GM21367 (cell line): ENCODE measurements at regions not wholly inside any gene's neighbourhood (a gene's known extent, or its start where the extent isn't known, plus 50 kb on each side); places are given as distances from the start of the nearest gene placed in this dataset.
"Not testable (repeated sequence)": the region's sequence is repeated elsewhere in the genome, so short reads cannot be mapped to it uniquely, and the experiment has no call there.

Source experiments
- ATAC-seq: cut with Tn5 transposase; IDR thresholded peaks from one replicate; pipeline ENCODE4 v1.9.1; 2021; ENCODE audit not compliant: unreplicated experiment

DNA sequence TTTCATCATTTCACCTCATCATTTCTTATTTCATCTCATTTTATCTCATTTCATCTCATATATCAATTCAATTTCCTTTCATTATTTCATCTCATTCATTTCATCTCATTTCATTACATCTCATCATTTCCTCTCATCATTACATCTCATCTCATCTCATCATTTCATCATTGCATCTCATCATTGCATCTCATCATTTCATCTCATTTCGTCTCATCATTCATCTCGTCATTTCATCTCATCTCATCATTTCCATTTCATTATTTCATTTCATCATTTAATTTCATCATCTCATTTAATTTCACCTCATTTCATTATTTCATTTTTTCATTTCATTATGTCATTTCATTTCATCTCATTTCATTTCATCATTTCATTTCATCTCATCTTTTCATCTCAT, 168.5 kb upstream of the FAM72C start:
- not testable (repeated sequence) for ATAC-seq

DNA sequence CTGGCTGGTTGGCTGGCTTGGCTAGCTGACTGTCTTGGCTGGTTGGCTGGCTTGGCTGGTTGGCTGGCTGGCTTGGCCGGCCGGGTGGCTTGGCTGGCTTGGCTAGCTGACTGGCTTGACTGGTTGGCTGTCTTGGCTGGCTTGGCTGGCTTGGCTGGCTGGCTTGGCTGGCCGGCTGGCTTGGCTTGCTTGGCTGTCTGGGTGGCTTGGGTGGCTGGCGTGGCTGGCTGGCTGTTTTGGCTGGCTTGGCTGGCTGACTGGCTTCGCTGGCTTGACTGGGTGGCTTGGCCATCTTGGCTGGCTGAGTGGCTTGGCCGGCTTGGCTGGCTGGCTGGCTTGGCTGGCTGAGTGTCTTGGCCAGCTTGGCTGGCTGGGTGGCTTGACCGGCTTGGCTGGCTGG, 133.2 kb upstream of the FAM72C start:
- ATAC-seq, result not testable (repeated sequence)

DNA sequence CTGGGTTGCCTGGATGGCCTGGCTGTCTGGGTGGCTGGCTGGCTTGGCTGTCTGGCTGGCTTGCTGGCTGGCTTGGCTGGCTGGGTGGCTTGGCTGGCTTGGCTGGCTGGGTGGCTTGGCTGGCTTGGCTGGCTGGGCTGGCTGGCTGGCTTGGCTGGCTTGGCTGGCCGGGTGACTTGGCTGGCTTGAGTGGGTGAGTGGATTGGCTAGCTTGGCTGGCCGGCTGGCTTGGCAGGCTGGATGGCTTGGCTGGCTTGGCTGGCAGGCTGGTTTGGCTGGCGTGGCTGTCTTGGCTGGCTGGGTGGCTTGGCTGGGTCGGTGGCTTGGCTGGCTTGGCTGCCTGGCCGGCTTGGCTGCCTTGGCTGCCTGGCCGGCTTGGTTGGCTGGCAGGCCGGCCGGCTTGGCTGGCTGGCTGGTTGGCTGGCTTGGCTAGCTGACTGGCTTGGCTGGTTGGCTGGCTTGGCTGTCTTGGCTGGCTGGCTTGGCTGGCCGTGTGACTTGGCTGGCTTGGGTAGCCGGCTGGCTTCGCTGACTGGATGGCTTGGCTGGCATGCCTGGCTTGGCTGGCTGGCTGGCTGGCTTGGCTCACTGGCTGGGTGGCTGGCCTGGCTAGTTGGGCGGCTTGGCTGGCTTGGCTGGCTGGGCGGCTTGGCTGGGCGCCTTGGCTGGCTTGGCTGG, 132.4 kb upstream of the FAM72C start:
- not testable (repeated sequence) for ATAC-seq

DNA sequence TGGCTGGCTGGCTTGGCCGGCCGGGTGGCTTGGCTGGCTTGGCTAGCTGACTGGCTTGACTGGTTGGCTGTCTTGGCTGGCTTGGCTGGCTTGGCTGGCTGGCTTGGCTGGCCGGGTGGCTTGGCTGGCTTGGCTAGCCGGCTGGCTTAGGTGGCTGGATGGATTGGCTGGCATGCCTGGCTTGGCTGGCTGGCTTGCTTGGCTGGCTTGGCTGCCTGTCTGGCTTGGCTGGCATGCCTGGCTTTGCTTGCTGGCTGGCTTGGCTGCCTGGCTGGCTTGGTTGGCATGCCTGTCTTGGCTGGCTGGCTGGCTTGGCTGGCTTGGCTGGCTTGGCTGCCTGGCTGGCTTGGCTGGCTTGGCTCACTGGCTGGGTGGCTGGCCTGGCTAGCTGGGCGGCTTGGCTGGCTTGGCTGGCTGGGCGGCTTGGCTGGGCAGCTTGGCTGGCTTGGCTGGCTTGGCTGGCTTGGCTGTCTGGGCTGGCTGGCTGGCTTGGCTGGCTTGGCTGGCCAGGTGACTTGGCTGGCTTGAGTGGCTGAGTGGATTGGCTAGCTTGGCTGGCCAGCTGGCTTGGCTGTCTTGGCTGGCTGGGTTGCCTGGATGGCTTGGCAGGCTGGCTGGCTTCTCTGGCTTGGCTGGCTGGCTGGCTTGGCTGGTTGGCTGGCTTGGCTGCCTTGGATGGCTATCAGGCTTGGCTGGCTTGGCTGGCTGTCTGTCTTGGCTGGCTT, 131.5 kb upstream of the FAM72C start:
- not testable (repeated sequence) for ATAC-seq

DNA sequence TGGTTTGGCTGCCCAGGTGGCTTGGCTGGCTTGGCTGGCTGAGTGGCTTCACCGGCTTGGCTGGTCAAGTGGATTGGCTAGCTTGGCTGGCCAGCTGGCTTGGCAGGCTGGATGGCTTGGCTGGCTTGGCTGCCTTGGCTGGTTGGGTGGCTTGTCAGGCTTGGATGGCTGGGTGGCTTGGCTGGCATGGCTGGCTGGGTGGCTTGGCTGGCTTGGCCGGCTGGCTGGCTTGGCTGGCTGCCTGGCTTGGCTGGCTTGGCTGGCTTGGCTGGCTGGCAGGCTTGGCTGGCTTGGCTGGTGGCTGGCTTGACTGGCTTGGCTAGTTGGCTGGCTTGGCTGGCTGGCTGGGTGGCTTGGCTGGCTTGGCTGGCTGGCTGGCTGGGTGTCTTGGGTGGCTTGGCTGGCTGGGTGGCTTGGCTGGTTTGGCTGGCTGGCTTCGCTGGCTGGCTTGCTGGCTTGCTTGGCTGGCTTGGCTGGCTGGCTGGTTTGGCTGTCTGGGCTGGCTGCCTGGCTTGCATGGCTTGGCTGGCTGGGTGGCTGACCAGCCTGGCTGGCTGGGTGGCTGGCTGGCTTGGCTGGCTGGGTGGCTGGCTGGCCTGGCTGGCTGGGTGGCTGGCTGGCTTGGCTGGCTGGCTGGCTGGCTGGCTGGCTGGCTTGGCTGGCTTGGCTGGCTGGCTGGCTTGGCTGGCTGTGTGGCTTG, 130.4 kb upstream of the FAM72C start:
- not testable (repeated sequence) for ATAC-seq

DNA sequence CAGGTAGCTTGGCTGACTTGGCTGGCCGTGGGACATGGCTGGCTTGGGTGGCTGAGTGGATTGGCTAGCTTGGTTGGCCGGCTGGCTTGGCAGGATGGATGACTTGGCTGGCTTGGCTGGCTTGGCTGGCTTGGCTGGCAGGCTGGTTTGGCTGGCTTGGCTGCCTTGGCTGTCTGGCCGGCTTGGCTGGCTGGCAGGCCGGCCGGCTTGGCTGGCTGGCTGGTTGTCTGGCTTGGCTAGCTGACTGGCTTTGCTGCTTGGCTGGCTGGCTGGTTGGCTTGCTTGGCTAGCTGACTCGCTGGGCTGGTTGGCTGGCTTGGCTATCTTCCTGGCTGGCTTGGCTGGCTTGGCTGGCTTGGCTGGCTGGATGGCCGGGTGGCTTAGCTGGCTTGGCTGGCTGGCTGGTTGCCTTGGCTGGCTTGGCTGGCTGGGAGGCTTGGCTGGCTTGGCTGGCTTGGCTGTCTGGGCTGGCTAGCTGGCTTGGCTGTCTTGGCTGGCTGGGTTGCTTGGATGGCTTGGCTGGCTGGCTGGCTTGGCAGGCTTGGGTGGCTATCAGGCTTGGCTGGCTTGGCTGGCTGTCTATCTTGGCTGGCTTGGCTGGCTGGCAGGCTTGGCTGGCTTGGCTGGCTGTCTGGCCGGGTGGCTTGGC, 129.7 kb upstream of the FAM72C start:
- no peak for ATAC-seq

DNA sequence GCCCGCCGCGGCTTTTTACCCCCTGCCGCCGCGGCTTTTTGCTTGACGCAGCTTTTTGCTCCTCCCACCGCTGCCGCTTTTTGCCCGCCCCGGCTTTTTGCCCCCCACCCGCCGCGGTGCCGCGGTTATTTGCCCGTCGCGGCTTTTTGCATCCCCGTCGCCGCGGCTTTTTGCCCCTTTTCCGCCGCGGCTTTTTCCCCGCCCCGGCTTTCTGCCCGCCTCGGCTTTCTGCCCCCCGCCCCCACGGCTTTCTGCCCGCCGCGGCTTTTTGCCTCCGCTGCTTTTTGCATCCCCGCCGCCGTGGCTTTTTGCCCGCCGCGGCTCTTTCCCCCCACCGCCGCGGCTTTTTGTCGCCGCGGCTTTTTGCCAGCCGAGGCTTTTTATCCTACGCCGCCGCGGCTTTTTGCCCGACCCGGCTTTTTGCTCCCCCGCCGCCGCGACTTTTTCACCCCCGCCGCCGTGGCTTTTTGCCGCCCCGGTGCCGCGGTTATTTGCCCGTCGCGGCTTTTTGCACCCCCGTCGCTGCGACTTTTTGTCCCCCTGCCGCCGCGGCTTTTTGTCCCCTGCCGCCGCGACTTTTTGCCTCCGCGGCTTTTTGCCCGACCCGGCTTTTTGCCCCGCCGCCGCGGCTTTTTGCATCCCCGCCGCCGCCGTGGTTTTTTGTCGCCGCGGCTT, 105.5 kb upstream of the FAM72C start:
- ATAC-seq, result not testable (repeated sequence)

DNA sequence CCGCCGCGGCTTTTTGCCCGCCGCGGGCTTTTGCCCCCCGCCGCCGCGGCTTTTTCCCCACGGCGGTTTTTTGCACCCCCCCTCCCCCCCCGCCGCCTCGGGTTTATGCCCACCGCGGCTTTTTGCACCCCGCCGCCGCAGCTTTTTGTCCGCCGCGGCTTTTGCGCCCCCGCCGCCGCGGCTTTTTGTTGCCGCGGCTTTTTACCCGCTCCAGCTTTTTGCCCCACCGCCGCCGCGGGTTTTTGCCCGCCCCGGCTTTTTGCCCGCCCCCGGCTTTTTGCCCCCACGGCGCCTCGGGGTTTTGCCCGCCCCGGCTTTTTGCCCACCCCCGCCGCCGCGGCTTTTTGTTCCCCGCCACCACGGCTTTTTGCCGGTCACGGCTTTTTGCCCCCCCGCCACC, 104.9 kb upstream of the FAM72C start:
- ATAC-seq, result not testable (repeated sequence)

DNA sequence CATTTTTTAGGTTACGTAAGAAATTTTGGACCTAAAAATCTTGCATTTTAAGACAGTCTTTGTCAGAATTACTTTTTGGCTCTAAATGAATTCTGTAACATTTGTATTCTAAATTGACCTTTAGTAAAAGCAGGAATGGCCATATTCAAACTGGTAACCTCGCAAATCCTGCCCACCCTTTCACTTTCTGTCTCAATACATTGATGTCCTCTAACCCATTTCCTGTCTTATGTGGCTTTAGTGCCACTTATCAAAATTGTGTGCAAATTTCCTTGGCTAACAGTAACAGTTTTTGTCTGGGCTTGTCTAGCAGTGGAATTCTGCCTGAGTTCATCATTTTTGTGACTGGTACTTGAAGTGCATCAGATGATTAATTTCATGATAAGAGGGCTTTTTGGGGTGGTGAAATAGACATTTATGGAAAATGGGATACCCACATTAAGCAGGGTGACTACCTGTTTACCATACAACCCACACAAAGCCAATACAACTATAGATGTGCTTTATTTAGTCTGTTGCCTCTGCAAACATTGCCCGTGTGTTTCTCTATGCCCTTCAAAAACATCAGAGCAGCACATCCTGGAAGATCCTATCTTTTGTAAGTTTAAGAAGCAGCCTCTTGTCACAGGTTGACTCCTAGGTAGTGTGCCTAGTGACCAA, 98.7 kb upstream of the FAM72C start:
- not testable (repeated sequence) for ATAC-seq

DNA sequence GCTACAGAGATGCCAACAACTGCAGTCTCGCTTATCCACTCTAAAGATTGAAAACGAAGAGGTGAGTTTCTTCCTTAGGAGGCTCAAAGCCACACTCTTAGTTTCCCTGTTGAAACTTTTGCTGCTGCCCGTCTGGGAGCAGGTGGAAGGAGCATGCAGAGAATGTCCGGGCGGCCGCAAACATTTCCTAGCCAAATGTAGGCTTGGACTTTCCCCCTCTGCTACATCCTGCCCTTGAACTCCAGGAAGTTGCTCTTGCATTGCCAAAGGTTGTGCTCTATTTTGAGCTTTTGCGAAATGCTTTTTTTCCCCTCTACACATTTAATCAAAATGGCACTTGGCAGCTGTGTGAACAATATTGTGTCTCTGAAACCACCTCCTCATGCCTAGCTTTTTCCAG, 95.3 kb upstream of the FAM72C start:
- ATAC-seq, result not testable (repeated sequence)

DNA sequence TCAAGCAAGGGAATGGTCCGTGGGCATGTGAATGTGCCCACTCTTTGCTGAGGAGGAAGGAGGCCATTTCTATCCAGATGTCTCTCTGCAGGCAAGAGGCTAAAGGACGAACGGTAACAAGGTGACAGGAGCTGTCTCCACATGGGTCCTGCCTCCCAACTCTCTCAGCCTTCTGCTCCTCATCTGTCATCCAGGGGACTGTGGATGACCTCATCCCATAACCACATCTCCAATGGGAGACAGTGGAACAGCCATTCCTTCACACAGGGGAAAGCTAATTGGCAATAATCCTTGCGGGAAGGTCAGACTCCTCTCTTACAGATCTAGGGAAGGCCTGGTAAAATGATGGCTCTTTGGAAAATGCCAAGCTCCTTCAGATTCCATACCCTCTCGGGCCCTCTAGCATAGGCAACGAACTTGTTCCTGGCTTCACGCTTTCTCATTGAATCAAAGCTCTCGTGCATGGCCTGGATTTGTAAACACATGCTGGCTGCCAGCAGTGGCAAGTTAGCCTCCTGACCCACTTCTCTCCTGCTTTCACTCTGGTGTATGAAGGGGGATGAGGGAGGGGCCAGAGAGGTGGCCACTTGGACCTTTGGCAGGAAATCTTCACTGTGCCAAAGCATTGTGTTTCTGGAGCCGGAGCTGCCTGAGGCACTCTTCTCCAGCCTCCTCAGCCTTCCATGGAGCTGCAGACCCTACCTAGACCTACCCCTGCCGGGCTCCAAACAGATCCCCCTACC, 94.5 kb upstream of the FAM72C start:
- not testable (repeated sequence) for ATAC-seq

DNA sequence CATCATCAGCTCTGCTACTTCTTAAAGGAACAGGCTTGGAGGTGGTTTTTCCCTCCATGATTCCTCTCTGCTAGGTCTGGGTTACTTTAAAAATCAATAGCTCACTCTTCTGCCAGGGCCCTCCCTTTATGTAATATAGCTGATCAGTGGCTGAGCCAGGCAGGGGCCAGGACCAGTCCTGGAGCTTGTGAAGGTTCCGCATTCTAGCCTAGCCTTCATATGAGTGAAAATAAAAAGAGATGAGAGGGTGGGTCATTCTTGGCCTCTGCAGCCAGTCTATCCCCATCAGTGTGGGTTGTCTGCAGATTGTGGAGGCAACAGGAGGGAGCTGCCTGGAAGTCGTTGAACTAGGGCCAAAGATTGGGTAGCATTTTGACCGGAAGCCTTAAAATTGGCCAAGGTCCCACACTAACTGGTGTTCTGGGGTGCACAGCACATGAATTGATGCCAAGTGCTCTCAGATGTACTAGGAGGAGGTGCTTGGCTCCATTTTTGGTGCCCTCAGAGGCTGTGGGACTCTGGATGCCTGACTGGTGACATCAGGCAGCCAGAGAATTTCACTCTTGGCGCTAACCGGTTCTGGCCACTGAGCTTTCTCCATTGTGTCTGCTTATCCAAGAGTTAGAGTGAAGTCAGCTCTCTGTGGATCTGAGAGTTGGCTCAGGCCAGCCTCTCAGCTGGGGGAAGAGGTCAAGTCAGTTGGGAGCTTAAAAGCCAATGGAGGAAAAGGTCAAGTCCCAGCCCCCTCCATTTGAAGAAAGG, 93.7 kb upstream of the FAM72C start:
- not testable (repeated sequence) for ATAC-seq

DNA sequence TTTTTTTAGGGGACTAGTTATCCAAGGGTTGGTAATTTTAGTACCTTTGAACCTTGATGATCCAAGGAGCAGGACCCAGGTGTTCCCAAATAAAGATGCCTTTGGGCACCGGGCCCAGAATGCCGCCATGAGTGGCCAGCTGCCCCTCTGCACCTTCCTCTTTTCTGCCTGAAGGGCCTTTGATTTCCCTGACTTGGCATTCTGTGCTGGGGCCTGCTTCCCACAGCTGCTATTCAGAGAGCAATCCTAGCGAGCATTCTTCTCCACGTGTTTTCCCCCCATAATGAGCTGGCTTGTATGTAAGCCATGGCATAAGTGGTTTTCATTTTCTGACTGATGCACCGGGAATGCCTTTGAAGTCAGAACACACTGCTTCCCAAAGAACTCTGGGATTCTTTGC, 77.6 kb upstream of the FAM72C start:
- not testable (repeated sequence) for ATAC-seq

DNA sequence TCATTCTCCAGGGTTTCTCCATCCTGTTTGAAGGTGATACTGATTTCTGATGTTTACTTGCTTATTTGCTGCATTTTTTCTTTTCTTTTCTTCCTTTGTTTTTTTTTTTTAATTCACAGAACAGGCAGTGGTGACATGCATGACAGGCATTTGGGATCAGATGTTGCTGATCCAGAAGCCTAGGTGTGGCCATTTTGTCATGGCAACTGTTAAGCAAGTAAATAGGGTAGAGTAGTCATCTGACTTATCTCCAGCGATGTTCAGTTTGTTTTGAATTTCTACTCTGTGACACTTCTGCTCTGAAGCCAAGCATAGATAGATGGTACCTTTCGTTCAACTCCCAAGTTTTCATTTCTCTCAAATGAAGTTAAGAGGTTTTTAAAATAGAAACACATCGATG, 74.9 kb upstream of the FAM72C start:
- ATAC-seq, result not testable (repeated sequence)

DNA sequence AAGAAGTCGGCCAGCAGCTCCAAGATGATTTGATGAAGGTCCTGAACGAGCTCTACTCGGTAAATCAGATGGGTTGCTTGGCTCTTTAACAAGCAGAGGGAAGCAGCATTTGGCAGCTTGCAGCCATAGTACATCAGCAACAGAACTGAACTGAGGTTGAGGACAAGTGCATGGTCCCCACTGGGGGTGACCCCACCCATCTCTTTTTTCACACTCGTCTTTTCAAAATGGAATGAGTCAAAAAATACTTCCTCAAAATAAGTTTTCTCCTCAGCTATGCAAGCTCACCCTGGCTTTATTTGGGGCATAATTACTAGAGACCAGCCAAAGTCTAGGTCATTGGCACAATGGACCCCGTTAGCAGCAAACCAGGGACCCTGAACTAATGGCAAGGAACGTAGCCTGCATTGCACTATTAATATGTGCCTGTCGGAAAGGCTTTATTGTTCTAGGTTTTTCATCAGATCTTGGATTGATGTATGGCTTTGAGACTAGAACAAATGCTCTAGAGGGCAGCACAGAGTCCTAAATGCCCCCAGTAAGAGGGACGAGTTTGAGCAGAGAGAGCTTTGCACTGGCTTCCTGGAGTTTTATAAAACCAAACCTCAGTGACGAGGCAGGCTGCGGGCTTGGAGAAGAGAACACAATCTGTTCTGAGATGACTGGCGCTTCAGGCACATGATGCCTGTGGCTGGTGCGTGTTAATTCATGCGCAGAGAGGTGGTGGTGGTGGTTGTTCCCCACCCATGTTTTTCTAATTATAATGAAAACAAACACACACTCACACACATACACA, 74.2 kb upstream of the FAM72C start:
- peak; percentile 68 for ATAC-seq

DNA sequence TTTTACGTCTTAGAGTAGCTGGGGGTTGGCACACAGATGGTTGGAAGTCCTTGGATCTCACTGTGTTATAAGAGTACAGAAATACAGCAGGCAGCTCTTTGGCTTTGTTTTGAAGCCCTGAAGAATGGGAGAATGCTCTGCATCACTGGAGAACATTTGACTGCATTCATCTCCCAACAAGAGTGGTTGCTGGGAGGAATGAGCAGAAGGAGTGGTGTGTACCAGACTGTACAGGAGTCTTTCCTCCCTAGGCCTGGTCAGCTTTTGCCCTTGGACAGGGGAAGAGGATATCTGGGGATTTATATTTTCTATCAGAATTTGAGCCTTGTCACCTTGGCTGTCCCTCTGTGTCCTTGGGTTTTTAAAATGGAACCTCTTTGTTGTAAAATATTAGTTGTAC, 70.5 kb upstream of the FAM72C start:
- not testable (repeated sequence) for ATAC-seq

DNA sequence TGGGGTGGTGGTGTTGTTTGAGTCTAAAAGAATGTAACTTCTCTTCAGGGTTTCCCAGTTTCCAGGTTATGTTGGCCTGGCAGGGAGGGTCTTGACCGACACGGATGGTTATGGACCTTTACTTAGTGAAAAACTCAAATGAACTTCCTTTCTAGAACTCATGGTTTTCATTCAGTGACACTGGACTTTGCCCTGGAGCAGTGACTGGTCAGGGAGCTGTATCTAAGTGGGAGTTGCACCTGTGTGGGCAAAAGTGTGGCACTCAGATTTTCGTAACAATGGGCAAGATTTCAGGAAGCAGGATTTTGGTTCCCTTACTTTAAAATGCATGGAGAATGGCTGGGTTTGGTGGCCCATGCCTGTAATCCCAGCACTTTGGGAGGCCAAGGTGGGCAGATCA, 68.5 kb upstream of the FAM72C start:
- ATAC-seq, result not testable (repeated sequence)

DNA sequence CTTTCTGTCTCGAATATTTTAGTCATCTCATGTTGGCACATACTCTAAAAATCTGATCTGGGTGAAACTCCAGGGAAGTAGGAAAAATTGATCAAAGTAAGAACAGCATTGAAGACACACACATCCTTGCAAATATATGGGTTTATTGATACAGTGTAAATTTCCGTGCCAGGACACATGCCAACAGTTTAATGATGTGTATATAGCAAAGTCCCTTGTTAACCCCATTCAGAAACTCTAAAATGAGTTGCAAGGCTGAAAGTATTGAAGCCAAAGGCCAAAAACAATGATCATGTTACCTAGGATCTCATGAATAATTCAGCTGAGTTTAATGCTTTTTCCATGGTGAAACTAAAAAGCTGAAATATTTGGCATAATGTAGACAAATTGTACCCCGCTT, 62.3 kb upstream of the FAM72C start:
- not testable (repeated sequence) for ATAC-seq
